ENCODE measurements at regions not wholly inside any gene's neighbourhood (a gene's known extent, or its start where the extent isn't known, plus 50 kb on each side); places are given as distances from the start of the nearest gene placed in this dataset.

- no peak overlapping the region for H2AFZ ChIP-seq
- H3K36me3 ChIP-seq (replicated peaks; ENCODE audit: insufficient read depth, low read depth) = no peaks in the 10 kb centered on the region
- TF ChIP-seq EZH2phosphoT487 (IDR thresholded peaks at IDR 0.05; ENCODE audit: low read depth, severe bottlenecking, unreplicated experiment) (no peak), CTCF (IDR thresholded peaks at IDR 0.05; ENCODE audit: poor library complexity) (no peak), EZH2 (IDR thresholded peaks at IDR 0.05; ENCODE audit: borderline replicate concordance) (no peak)
- no peak overlapping the region for H3K4me2 ChIP-seq
- H3K4me3 ChIP-seq = no peak overlapping the region
- no peaks in the 10 kb centered on the region for H3K27me3 ChIP-seq
- no peaks in the 10 kb centered on the region for H3K79me2 ChIP-seq
- H3K4me1 ChIP-seq (ENCODE audit: insufficient read depth) = no peaks in the 10 kb centered on the region
- no peaks in the 10 kb centered on the region for H3K9me2 ChIP-seq (replicated peaks; ENCODE audit: insufficient read depth)
- no peaks in the 10 kb centered on the region for H4K20me1 ChIP-seq (ENCODE audit: insufficient read depth, poor library complexity, severe bottlenecking)
- WGBS (ENCODE audit: low lambda C conversion rate, missing lambda C conversion rate) = 100% methylated on average over 2 of the region's 2 CpGs
- no peak overlapping the region for H3K27ac ChIP-seq
- H3K9me3 ChIP-seq (ENCODE audit: low read depth) = no peaks in the 10 kb centered on the region
- DNase-seq (ENCODE audit: low spot score) = no peak
These were observed 132.4 kb downstream of the KCNA5 start for GRCh38 chr12:5176036-5176435.

GRCh38 chr12:5177096-5177495, 133.4 kb downstream of the KCNA5 start:
- 59% methylated on average over 3 of the region's 3 CpGs for WGBS (ENCODE audit: low lambda C conversion rate, missing lambda C conversion rate)
- Histone ChIP-seq H3K4me2 (no peak overlapping the region), H3K9me2 (replicated peaks; ENCODE audit: insufficient read depth) (no peaks in the 10 kb centered on the region), H2AFZ (no peak overlapping the region), H3K79me2 (no peaks in the 10 kb centered on the region), H3K4me3 (no peak overlapping the region), H3K36me3 (replicated peaks; ENCODE audit: insufficient read depth, low read depth) (no peaks in the 10 kb centered on the region), H3K27ac (no peak overlapping the region), H4K20me1 (ENCODE audit: insufficient read depth, poor library complexity, severe bottlenecking) (no peaks in the 10 kb centered on the region), H3K9me3 (ENCODE audit: low read depth) (no peaks in the 10 kb centered on the region), H3K27me3 (no peaks in the 10 kb centered on the region), H3K4me1 (ENCODE audit: insufficient read depth) (no peaks in the 10 kb centered on the region)
- TF ChIP-seq EZH2 (IDR thresholded peaks at IDR 0.05; ENCODE audit: borderline replicate concordance) (no peak), EZH2phosphoT487 (IDR thresholded peaks at IDR 0.05; ENCODE audit: low read depth, severe bottlenecking, unreplicated experiment) (no peak), CTCF (IDR thresholded peaks at IDR 0.05; ENCODE audit: poor library complexity) (no peak)
- DNase-seq (ENCODE audit: low spot score) = no peak

- H3K79me2 ChIP-seq = no peaks in the 10 kb centered on the region
- H3K36me3 ChIP-seq (replicated peaks; ENCODE audit: insufficient read depth, low read depth) = no peaks in the 10 kb centered on the region
- no peak for DNase-seq (ENCODE audit: low spot score)
- H3K4me1 ChIP-seq (ENCODE audit: insufficient read depth) = no peaks in the 10 kb centered on the region
- no peaks in the 10 kb centered on the region for H3K27me3 ChIP-seq
- no peak overlapping the region for H3K4me3 ChIP-seq
- no peaks in the 10 kb centered on the region for H3K9me3 ChIP-seq (ENCODE audit: low read depth)
- no peak for TF ChIP-seq CTCF (IDR thresholded peaks at IDR 0.05; ENCODE audit: poor library complexity)
- no peak for TF ChIP-seq EZH2 (IDR thresholded peaks at IDR 0.05; ENCODE audit: borderline replicate concordance)
- no peak for TF ChIP-seq EZH2phosphoT487 (IDR thresholded peaks at IDR 0.05; ENCODE audit: low read depth, severe bottlenecking, unreplicated experiment)
- 98% methylated on average over 2 of the region's 2 CpGs for WGBS (ENCODE audit: low lambda C conversion rate, missing lambda C conversion rate)
- no peak overlapping the region for H3K4me2 ChIP-seq
- H4K20me1 ChIP-seq (ENCODE audit: insufficient read depth, poor library complexity, severe bottlenecking) = no peaks in the 10 kb centered on the region
- H2AFZ ChIP-seq = no peak overlapping the region
- no peaks in the 10 kb centered on the region for H3K9me2 ChIP-seq (replicated peaks; ENCODE audit: insufficient read depth)
- H3K27ac ChIP-seq = no peak overlapping the region
These were observed 134.1 kb downstream of the KCNA5 start for GRCh38 chr12:5177731-5178130.

- H3K27ac ChIP-seq = no peak overlapping the region
- H3K4me1 ChIP-seq (ENCODE audit: insufficient read depth) = no peaks in the 10 kb centered on the region
- no peaks in the 10 kb centered on the region for H3K79me2 ChIP-seq
- no peak overlapping the region for H3K4me2 ChIP-seq
- DNase-seq (ENCODE audit: low spot score) = no peak
- H3K36me3 ChIP-seq (replicated peaks; ENCODE audit: insufficient read depth, low read depth) = no peaks in the 10 kb centered on the region
- H3K4me3 ChIP-seq = no peak overlapping the region
- TF ChIP-seq EZH2 (IDR thresholded peaks at IDR 0.05; ENCODE audit: borderline replicate concordance) (no peak), CTCF (IDR thresholded peaks at IDR 0.05; ENCODE audit: poor library complexity) (no peak), EZH2phosphoT487 (IDR thresholded peaks at IDR 0.05; ENCODE audit: low read depth, severe bottlenecking, unreplicated experiment) (no peak)
- H4K20me1 ChIP-seq (ENCODE audit: insufficient read depth, poor library complexity, severe bottlenecking) = no peaks in the 10 kb centered on the region
- H3K9me3 ChIP-seq (ENCODE audit: low read depth) = no peaks in the 10 kb centered on the region
- no peaks in the 10 kb centered on the region for H3K9me2 ChIP-seq (replicated peaks; ENCODE audit: insufficient read depth)
- no peak overlapping the region for H2AFZ ChIP-seq
- 89% methylated on average over 4 of the region's 4 CpGs for WGBS (ENCODE audit: low lambda C conversion rate, missing lambda C conversion rate)
- no peaks in the 10 kb centered on the region for H3K27me3 ChIP-seq
These were observed 134.9 kb downstream of the KCNA5 start for GRCh38 chr12:5178571-5178970.
